GM18873 (cell line): ENCODE measurements at regions not wholly inside any gene's neighbourhood (a gene's known extent, or its start where the extent isn't known, plus 50 kb on each side); places are given as distances from the start of the nearest gene placed in this dataset.
"Not testable (repeated sequence)": the region's sequence is repeated elsewhere in the genome, so short reads cannot be mapped to it uniquely, and the experiment has no call there.

Experiments
- ATAC-seq: cut with Tn5 transposase; IDR thresholded peaks from one replicate; pipeline ENCODE4 v1.9.1; 2021; ENCODE audit warnings: mild to moderate bottlenecking, moderate library complexity, moderate number of reproducible peaks; ENCODE audit not compliant: unreplicated experiment, low FRiP score

DNA sequence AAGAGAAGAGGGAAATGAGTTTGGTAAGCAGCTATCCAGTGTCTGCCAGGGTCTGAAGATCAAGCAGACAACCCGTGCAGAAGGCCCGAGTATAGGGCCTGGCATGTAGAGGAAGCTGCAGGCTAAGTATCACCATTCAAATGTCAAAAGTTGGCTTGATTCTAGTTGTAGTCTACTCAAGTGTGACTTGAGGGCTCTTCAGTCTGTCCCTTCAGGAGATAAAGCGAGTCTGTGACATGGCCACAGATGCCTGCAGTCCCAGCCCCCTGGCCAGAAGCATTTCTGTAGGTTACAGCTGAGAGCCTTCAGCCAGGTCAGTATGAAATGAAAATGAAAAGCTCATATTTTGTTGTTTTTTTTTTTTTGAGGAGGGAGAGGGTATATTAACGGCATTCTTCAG lies 97.8 kb upstream of the EEPD1 start:
- ATAC-seq, result no peak

DNA sequence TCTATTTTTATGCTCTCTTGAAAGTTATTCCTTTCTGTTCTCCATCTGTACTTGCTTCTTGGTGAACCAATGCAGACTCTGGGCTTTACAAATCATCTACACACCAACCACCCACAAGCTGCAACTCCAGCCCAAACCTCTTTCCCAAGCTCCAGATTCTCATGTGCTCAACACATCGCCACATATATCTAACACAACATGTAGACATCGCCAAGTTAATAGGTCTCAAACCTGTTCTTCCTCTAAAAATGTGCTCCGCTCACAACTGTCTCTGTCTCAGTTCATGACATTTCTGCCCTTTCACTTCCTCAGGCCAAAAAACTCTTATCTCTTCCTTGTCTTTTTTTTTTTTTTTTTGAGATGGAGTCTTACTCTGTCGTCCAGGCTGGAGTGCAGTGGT lies 95.7 kb upstream of the EEPD1 start:
- no peak for ATAC-seq

DNA sequence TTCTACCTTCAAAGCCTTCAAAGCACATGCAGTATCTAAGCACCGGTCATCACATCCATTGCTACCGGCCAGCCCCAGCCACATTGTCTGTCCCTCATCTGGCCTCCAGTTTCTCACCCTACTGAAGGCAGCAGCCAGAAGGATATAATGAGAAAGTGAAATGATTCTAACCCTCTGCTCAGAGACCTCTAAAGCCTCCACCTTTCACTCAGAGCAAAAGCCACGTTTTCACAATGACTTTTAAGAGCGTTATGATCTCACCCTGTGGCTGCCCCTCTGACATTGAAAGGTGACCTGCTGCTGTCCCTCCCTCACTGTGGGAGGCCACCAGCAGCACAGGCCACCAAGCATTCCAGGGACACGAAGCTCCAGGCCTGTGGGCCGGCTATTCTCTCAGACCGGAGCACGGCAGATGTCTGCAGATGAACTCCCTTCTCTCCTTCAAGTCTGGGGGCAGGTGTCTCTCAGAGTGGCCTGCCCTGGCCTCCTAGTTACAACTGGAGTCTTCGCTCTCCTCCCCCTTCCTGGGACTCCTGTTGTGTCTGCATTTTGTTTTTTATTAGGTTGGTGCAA lies 94.9 kb upstream of the EEPD1 start:
- no peak for ATAC-seq

DNA sequence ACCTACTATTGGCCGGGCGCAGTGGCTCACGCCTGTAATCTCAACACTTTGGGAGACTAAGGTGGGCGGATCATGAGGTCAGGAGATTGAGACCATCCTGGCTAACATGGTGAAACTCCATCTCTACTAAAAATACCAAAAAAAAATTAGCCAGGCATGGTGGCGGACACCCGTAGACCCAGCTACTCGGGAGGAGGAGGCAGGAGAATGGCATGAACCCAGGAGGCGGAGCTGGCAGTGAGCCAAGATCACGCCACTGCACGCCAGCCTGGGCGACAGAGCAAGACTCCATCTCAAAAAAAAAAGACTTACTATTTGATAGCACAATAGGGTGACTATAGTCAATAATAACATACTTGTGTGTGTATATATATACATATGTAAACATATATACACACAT lies 92.7 kb upstream of the EEPD1 start:
- ATAC-seq, result not testable (repeated sequence)

GRCh38 chr7:36062154-36062815 lies 90.8 kb upstream of the EEPD1 start:
- ATAC-seq, result no peak

DNA sequence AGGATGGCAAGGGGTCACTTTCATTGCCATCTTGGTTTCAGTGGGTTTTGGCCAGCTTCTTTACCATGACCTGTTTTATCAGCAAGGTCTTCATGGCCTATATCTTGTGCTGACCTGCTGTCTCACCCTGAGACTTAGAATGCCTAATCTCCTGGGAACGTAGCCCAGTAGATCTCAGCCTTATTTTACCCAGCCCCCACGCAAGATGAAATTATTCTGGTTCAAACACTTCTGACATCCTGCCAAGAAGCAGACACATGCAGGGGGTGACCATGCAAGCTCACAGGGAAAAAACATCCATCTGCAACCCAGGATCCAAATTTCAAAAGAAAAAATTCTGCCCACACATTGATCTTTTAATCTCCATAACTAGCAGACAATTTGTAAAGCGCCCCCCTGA lies 88.4 kb upstream of the EEPD1 start:
- ATAC-seq, result no peak

DNA sequence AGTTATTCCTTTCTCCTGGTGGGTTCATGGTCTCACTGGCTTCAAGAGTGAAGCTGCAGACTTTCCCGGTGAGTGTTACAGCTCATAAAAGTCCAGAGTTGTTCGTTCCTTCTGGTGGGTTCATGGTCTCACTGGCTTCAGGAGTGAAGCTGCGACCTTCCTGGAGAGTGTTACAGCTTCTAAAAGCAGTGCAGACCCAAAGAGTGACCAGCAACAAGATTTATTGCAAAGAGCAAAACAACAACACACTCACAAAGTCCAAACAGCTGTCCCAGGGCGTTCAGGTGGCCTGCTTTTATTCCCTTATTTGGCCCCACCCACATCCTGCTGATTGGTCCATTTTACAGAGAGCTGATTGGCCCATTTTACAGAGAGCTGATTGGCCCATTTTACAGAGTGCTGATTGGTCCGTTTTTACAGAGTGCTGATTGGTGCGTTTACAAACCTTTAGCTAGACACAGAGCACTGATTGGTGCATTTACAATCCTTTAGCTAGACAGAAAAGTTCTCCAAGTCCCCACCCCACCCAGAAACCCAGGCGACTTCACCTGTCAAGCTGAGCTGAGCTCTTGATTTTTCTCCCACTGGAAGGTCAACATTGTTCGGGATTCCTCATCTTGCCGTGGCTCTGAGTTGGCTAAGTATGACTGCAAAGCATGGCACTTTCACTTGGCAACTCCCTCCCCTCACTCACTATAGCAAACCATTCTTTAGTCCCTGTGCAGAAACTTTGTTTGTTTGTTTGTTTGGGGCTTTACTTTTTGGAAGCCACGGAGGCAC lies 87.3 kb upstream of the EEPD1 start:
- ATAC-seq, result not testable (repeated sequence)

DNA sequence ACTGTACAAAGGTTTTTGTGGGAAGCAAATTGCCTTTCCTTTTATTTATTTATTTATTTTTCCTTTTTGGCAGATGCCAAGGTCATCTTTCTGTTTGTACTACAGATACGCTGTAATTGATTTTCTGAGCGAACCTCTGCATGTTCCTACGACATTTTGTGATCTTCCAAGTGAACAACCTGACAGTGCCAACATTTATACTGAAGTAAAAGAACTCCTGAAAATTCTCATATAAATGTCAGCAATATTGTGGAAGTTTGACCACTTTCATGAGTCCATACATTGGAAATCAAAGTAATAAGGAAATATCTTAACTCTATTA lies 86.8 kb upstream of the EEPD1 start:
- no peak for ATAC-seq

DNA sequence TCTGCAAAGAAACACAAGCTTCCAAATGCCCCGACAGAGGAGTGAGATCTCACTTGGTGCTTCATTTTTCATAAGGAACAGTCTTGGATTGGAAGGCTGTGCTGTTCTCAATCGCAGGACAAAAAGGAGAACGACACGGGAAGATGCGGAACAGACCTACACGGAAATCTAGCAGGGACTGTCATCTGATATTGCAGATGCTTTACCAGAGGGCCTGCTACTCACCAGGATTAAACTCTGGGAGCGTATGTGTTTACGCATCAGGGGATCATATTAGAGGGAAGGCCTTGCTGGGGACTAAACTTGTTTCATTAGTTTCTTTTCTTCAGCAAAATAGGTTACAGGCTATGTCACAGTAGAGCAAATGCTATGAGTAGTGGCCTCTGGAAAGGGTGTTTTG lies 82.8 kb upstream of the EEPD1 start:
- no peak for ATAC-seq

GRCh38 chr7:36071605-36072004 lies 81.4 kb upstream of the EEPD1 start:
- ATAC-seq, result no peak

DNA sequence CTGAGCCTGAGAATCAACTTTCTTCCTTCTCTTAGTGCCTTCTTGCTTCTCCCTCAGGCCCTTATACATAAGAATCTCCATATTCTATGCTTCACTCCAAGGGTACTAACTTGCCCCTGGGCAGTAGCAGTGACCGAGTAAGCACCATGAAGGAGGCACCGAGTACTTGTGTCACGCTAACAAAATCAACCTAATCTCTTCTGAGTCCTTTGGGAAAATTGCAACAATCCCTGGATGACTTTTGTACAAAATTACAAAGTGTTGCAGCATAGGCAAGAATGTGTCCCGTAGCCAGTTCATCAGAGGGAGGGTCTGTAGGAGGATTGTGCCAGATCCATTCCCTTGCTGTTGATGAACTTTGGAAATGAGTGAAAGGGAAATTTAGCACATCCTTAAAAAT lies 80.4 kb upstream of the EEPD1 start:
- ATAC-seq, result no peak

DNA sequence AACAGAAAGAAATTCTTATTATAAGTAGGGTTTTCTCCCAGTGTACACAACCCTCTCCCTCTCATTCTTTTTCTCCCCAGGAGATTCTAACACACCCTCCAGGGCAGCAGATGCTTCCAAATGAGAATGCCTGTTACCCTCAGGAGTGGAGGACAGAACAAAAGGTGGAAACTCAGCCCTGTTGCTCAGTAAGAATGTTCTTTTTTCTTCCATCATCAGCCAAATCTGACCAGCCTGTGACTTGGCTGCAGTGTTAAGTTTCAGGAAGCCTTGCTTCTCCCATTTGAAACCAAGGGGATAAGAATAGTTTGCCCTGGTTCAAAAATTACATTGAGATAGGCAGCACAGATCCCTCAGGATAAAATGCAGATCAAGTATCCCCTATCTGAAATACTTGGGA lies 77.5 kb upstream of the EEPD1 start:
- no peak for ATAC-seq

DNA sequence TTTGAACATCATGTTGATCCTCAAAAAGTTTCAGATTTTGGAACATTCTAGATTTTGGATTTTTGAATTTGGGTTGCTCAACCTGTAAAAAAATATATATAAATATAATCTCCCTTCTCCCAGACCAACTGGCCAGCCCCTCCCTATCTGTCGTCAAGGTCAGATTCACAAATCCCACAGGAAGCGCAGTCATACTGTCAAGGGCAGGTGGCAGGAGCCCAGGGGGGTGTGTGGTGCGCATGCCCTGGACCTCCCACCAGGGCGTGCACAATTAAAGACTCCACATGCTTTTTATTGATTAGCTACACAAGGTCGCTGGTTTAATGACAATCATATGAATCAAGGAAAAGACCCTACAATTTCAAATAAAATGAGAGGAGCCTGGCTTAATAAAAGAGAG lies 77.0 kb upstream of the EEPD1 start:
- ATAC-seq, result no peak

DNA sequence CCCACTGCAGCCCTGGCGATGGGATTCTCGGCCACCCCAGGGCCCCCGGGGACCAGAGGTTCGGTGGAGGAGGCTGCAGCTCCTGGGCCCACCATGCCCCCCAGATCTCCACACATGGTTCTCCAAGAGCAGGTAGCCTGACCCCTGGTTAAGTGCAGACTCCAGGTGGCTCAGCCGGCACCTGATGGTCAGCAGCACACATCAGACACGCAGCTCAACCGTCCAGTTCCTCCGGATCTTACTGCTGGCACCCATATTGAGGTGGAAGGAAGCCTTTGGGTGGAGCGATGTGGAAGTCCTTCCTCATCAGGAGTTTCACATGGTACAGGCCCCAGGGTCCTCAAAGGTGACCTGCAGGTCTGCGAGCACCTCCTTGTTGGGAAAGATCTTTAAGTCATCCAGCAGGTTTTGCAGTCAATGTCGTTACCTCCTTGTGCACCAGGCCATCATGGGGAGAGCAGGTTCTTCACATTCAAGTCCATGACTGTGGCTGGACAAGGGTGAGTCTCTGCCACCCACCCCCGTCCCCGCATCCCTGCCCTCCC lies 74.2 kb upstream of the EEPD1 start:
- no peak for ATAC-seq

DNA sequence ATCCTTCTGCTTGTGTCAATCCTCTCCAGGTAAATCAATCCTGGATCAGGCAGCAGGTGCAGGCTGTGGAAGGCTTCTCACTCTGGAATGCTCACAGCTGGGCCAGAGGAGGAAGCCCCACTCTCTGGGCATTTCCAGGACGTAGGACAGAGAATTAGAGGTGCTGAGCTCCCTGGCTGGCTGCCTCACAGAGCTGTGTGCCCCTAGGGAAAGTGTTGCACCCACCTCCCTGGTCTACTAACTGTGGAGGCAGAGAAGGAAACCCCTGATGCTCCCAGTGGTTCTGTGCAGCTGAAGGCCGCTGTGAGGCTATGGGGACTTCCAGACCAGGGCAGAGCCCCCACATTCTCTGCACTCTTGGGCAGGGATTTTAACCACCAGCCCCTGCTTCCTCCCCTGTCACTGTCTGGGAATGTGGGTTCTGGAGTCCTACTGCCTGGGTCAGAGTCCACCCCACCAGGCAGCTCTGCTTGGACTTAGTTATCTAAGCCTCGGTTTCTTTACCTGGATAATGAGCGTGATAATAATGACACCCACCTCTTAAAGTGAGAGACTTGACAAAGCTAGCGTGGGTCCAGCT lies 73.5 kb upstream of the EEPD1 start:
- ATAC-seq, result no peak

- ATAC-seq, result no peak
These were observed 72.2 kb upstream of the EEPD1 start for GRCh38 chr7:36080843-36081242.

- no peak for ATAC-seq
These were observed 70.8 kb upstream of the EEPD1 start for GRCh38 chr7:36082216-36082615.

- no peak for ATAC-seq
These were observed 70.1 kb upstream of the EEPD1 start for GRCh38 chr7:36082910-36083309.

DNA sequence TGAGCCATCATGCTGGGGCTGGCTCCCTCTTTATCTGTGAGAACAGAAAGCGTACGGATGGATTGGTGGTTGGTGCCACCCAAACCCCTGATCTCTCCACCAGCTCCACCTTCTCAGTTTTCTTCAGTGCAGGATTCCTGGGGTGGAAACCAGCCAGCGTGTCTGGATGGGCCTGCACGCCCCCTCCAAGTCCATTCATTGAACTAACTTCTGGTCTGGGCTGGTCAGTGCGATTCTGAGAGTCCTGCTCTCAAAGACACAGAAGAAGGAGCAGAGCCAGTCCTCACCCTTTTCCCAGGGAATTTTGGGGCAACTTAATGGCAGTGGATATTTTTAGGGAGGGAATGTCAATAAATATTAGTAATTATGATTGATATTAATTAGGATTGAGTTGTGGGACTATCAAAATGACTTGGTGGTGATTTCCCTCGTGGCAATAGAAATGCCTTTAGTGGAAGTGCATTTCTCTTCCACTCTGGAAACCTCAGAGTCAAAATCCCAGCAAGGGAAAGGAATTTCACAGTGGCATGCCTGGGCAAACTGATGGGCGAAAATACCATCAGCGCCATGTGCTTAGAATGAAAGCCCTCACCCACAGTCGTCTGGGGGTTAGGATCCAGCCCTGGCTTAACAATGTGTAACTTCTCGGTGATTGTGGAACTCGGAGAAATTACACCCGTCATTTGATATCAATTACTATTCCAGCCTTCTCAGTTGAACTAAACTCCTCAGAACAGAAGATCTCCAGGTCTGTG lies 69.3 kb upstream of the EEPD1 start:
- no peak for ATAC-seq

DNA sequence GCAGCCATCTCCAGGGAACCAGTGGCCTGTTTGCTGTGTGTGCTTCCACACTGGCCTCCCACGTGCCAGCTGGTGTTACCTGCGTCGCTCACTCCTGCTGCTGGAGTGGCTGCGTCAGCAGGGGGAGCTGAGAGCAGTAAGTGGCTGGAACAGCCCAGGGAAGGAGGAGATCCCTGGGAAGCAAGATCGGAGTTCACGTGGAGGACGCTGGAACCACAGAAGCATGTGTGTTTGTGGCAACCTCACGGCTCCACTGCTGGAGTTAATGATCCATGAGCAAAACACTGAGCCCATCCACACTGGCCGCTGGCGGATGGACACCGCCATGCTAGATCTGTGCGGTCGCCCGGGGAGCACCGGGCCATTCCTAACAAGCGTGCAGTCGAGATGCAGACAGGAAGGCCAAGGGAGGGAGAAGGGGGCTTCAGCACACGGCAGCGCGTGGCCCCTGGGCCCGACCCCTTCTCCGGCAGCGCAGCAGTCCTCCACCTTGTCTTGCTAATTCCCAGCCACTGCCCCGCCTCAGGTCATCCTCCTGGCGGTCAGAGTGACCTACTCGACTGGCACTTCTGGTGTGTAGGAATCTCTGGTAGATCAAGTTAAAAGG lies 68.5 kb upstream of the EEPD1 start:
- ATAC-seq, result no peak
